Embryonic facial prominence (tissue), 1 donor: ENCODE measurements at regions not wholly inside any gene's neighbourhood (a gene's known extent, or its start where the extent isn't known, plus 50 kb on each side); places are given as distances from the start of the nearest gene placed in this dataset.
"Not testable (repeated sequence)": the region's sequence is repeated elsewhere in the genome, so short reads cannot be mapped to it uniquely, and the experiment has no call there.

Experiments
- DNase-seq: peaks from one replicate; pipeline ENCODE4 v3.0.0-alpha.2; 2016; ENCODE audit errors: extremely low spot score

DNA sequence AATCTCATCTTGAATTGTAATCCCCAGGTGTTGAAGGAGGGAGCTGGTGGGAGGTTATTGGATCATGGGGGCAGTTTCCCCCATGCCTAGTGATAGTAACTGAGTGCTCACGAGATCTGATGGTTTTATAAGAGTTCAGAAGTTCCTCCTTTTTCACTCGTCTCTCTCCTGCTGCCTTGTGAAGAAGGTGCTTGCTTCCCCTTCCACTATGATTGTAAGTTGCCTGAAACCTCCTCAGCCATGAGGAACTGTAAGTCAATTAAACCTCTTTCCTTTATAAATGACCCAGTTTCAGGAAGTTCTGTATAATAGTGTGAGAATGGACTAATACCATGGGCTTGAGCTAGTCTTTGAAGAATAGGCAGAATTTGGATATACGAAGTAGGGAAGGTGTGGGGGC, 113.9 kb downstream of the RIN2 start:
- DNase-seq: no peak

DNA sequence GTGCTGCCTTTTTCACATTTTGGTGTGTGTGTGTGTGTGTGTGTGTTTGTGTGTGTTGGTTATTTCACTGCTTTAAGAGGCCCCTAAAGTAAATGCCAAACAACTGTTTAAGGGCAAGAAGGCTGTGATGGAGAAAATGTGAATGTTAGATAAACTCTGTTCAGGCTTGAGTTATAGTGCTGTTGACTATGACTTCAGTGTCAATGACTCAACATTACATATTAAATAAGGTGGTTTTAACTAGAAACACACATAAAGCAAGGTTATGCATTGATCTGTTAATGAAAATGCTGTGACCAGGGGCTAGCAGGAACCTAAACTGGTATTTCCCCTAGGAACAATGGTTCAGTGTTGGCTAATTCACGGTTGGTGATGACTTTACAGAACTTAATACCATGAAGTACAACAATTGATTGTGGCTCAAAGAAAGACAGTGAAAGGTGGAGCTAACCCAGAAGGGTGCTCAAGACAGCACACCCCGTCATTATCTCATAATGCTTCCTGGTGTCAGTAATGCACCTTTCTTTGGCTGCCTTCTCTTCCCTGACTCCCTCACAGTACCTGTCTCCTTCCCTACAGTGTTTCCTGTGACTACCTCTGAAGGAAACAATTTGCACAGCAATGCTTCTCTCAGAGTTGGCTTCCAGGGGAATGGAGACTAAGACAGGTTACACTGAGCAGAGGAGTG, 116.1 kb downstream of the RIN2 start:
- DNase-seq: no peak

GRCh38 chr20:19875376-19876221, 117.5 kb downstream of the RIN2 start:
- DNase-seq: no peak

- no peak for DNase-seq
These were observed 118.9 kb downstream of the RIN2 start for GRCh38 chr20:19876828-19877460.

DNA sequence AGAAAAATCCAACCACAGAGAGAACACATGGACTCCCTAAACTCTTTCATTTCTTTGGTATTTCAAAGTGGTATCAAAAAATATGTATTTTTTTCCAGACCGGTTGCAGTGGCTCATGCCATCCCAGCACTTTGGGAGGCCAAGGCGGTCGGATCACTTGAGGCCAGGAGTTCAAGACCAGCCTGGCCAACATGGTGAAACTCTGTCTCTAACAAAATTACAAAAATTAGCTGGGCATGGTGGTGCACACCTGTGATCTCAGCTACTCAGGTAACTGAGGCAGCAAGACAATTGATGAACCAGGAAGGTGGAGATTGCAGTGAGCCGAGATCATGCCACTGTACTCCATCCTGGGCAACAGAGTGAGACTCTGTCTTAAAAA, 121.8 kb downstream of the RIN2 start:
- DNase-seq: not testable (repeated sequence)

DNA sequence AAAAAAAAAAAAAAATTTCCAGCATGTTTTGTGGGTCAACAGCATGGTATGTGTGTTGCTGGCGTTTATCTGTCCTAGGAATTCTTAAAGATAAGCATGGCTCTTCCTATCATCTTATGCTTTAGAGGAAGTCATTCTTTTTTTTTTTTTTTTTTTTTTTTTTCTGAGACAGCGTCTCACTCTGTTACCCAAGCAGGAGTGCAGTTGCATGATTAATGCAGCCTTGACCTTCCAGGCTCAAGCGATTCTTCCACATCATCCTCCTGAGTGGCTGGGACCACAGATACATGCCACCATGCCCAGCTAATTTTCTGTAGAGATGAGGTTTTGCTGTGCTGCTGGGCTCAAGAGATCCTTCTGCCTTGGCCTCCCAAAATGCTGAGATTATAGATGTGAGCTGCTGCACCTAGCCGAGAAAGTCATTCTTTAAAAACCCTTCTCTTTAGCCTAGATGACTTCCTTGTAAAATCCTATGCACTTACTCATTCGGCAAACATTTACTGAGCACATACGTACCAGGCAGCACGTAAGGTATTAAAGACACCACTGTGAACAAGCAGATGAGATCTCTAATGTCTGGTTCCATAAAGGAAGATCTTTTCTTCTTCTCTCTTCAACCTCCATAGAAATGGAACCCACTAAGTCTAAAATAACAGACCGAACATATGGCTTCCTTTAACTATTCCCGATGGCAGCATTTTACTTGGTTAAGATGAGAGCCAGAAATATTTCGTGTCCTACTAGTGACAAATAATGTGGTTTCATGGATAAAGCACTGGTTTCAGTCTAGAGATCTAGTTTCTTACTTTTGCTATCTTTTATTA, 122.4 kb downstream of the RIN2 start:
- no peak for DNase-seq

GRCh38 chr20:19881080-19881840, 123.2 kb downstream of the RIN2 start:
- no peak for DNase-seq

- no peak for DNase-seq
These were observed 123.9 kb downstream of the RIN2 start for GRCh38 chr20:19881990-19882389.

DNA sequence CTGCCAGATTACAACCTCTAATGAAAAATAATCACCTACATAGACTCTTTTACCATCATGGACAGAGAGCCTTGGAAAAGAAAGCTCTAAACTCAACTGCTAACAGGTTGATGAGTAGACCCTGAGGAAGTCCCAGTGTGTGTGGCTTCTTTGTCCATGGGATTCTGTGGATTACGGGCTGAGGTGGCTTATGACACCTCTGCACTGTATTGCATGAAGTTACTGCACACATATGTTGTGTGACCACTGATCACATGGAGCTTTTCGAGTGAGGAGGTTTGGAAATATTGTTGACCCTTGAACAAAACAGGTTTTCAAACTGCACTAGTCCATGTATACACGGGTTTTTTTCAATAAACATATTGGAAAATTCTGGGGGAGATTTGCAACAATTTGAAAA, 124.4 kb downstream of the RIN2 start:
- DNase-seq: no peak

GRCh38 chr20:19883501-19883900, 125.4 kb downstream of the RIN2 start:
- no peak for DNase-seq

- no peak for DNase-seq
These were observed 127.5 kb downstream of the RIN2 start for GRCh38 chr20:19885594-19885938.

DNA sequence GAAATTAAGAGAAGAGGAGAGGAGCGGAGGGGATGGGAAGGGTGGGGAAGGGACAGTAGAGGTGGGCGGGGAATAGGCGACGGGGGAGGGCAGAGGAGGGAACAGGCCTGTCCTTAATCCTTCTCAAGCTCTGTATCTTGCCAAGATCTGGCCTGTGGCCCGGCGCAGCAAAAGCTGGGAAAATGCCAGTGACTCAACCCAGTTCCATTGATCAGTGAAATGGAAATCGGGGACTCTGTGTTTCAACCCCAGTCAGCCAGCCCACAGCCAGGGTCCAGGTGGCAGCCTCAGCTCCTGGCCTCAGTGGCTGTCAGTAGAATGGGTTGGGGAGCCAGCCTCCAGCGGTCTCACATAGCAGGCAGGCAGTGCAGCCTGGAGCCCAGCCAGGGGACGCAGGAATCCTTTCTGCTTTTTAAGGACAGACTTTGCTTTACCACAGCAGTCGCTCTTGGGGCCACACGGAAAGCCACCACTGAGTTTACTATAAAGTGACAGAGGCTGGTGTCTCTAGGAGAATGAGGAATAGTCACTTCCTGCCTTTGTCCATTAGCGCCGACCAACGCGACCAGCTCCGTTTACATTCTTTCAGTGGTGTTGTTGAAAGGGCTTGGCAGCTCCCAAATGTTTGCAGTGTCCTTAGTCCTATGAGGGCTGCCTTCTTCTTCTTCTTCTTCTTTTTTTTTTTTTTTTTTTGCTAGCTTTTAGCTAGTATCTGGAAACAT, 128.0 kb downstream of the RIN2 start:
- no peak for DNase-seq

DNA sequence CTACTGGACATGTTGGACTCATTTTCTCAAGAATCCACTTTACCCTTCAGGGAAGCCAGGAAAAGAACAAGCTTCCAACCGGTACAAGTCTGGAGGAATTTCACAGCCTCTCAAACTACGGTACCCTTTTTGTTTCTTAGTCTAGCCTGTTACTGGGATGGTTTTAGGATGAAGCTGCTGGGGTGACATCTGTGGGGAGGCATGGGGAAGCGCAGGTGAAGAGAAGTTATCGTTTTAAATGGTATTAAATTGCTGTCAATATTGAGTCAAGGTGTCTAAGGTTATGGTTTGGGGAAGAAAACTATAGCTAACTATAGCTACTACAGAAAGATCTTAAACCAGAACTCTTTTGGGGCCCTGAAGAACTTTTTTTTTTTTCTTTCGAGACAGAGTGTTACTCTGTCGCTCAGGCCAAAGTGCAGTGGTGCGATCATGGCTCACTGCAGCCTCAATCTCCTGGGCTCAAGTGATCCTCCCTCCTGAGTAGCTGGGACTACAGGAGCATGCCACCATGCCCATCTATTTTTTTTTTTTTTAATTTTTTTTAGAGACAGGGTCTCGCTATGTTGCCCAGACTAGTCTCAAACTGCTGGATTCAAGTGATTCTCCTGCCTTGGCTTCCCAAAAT, 128.7 kb downstream of the RIN2 start:
- DNase-seq: no peak

DNA sequence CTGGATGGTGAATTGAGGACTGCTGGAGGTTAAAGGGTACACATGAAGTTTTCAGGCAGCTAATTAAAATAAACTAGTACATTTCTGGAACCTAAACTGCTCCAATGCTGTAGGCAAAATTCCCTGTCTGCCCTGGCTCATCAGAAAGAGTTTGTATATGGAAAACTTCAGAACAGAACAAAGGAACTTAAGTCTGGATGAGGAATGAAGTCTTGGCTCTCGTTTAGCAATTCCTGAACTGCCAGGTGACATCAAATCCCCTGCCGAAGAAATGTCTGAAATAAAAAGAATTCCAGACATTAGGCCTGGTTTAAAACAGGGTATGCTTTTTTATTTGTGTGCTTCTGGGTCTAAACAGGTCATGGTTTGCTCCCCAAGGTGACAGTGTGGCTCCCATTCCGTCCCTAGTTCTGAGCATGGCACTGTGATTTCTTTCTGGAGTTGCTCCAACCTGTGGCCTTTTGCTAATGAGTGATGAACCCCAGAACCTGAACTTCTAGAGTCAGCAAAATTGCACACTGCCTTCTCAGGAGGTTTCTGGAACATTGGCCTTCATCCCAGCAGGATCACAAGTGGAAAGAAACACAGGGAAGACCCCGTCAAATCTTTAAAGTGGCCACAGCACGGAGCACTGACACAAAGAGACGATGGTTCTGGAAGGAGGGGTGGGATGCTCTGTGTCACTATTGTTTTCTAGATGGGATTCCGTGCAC, 129.4 kb upstream of the NAA20 start:
- no peak for DNase-seq

GRCh38 chr20:19888269-19888671, 128.9 kb upstream of the NAA20 start:
- no peak for DNase-seq

DNA sequence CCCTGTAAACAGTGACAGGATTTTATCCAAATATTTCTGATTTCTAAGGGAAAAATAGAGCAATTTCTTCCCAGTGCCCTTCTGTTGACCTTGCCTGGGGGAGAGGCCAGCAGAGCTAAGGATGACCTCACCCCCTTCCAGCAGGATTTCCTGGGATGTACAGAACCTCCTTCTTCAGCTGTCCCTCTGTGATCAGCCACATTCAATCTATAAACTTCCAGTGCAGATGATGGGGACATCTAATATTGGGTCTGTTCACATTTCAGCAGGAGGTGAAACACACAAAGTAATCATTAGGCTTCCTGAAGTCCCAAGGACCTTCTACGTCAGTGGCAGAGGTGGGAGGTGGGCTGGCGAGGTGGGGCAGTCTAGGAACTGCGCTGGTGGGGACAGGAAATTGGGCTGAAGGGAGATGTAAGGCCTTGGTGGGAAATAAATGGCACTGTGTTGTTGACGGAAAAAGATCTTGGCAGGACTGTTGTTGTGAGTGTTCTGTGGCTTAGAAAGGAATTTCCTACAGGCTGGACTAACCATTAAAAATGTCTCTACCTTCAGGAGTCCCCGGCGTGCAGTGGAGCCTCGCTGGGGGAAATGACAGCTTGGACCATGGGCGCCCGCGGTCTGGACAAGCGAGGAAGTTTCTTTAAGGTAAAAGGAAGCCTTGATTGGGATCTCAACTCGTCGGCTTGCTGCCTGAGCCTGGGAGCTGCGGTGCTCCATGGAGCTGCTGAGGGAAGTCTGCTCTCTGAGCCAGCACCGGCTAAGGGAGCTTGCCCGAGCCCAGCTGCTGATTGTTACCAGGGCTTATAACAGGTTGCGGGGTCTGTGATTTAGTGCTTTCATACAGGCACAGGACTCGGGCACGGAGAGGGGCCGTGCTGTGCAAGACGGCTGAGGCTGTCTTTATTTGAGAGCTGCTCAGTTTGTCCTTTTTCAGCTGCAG, 127.9 kb upstream of the NAA20 start:
- peak; percentile 48 for DNase-seq

- DNase-seq: no peak
These were observed 126.6 kb upstream of the NAA20 start for GRCh38 chr20:19890445-19891051.

- no peak for DNase-seq
These were observed 123.8 kb upstream of the NAA20 start for GRCh38 chr20:19893356-19893755.
